ENCODE measurements at regions not wholly inside any gene's neighbourhood (a gene's known extent, or its start where the extent isn't known, plus 50 kb on each side); places are given as distances from the start of the nearest gene placed in this dataset.

GRCh38 chr5:25892211-25892610, 1146.2 kb downstream of the CDH9 start:
- no peak overlapping the region for H3K27ac ChIP-seq (ENCODE audit: low read depth, low read length)
- H3K9me2 ChIP-seq (replicated peaks; ENCODE audit: control insufficient read depth, low read length), result no peaks in the 10 kb centered on the region
- no peaks in the 10 kb centered on the region for H3K4me1 ChIP-seq (ENCODE audit: control insufficient read depth, low read length)
- H3K36me3 ChIP-seq (ENCODE audit: control insufficient read depth, low read length), result no peaks in the 10 kb centered on the region
- no peak overlapping the region for H3K4me2 ChIP-seq (ENCODE audit: low read length)
- no peak for TF ChIP-seq EZH2phosphoT487 (IDR thresholded peaks at IDR 0.05; ENCODE audit: borderline replicate concordance, low read length)
- TF ChIP-seq CTCF (IDR thresholded peaks at IDR 0.05; ENCODE audit: low read depth, low read length, poor library complexity, severe bottlenecking), result no peak
- H4K20me1 ChIP-seq (ENCODE audit: control insufficient read depth, insufficient read depth, low read depth, low read length), result no peaks in the 10 kb centered on the region
- H3F3A ChIP-seq (ENCODE audit: control insufficient read depth, insufficient read depth), result no peaks in the 10 kb centered on the region
- no peak overlapping the region for H3K4me3 ChIP-seq (ENCODE audit: low read length)
- no peaks in the 10 kb centered on the region for H3K27me3 ChIP-seq (ENCODE audit: control insufficient read depth, low read length)
- no peaks in the 10 kb centered on the region for H3K79me2 ChIP-seq (ENCODE audit: control insufficient read depth, low read length)
- no peaks in the 10 kb centered on the region; the same call in 1 of the 2 replicates for H3K9me3 ChIP-seq (ENCODE audit: control insufficient read depth, insufficient read depth, low read length)

- Histone ChIP-seq H3K4me2 (ENCODE audit: low read length) (no peak overlapping the region), H3K4me1 (ENCODE audit: control insufficient read depth, low read length) (no peaks in the 10 kb centered on the region), H3K9me3 (ENCODE audit: control insufficient read depth, insufficient read depth, low read length) (no peaks in the 10 kb centered on the region; the same call in 1 of the 2 replicates), H3K4me3 (ENCODE audit: low read length) (no peak overlapping the region), H4K20me1 (ENCODE audit: control insufficient read depth, insufficient read depth, low read depth, low read length) (no peaks in the 10 kb centered on the region), H3K36me3 (ENCODE audit: control insufficient read depth, low read length) (no peaks in the 10 kb centered on the region), H3F3A (ENCODE audit: control insufficient read depth, insufficient read depth) (no peaks in the 10 kb centered on the region), H3K27me3 (ENCODE audit: control insufficient read depth, low read length) (no peaks in the 10 kb centered on the region), H3K9me2 (replicated peaks; ENCODE audit: control insufficient read depth, low read length) (no peaks in the 10 kb centered on the region), H3K79me2 (ENCODE audit: control insufficient read depth, low read length) (no peaks in the 10 kb centered on the region), H3K27ac (ENCODE audit: low read depth, low read length) (no peak overlapping the region)
- TF ChIP-seq CTCF (IDR thresholded peaks at IDR 0.05; ENCODE audit: low read depth, low read length, poor library complexity, severe bottlenecking) (no peak), EZH2phosphoT487 (IDR thresholded peaks at IDR 0.05; ENCODE audit: borderline replicate concordance, low read length) (no peak)
Observed at GRCh38 chr5:25891691-25892090, 1146.7 kb downstream of the CDH9 start.

GRCh38 chr5:25881318-25882036, 1156.9 kb downstream of the CDH9 start:
- no peaks in the 10 kb centered on the region for H3F3A ChIP-seq (ENCODE audit: control insufficient read depth, insufficient read depth)
- H3K9me2 ChIP-seq (replicated peaks; ENCODE audit: control insufficient read depth, low read length), result no peaks in the 10 kb centered on the region
- H3K4me3 ChIP-seq (ENCODE audit: low read length), result no peak overlapping the region
- no peaks in the 10 kb centered on the region for H4K20me1 ChIP-seq (ENCODE audit: control insufficient read depth, insufficient read depth, low read depth, low read length)
- no peak overlapping the region for H3K4me2 ChIP-seq (ENCODE audit: low read length)
- no peaks in the 10 kb centered on the region for H3K9me3 ChIP-seq (ENCODE audit: control insufficient read depth, insufficient read depth, low read length)
- H3K27me3 ChIP-seq (ENCODE audit: control insufficient read depth, low read length), result no peaks in the 10 kb centered on the region
- H3K4me1 ChIP-seq (ENCODE audit: control insufficient read depth, low read length), result no peaks in the 10 kb centered on the region
- no peaks in the 10 kb centered on the region for H3K79me2 ChIP-seq (ENCODE audit: control insufficient read depth, low read length)
- H3K27ac ChIP-seq (ENCODE audit: low read depth, low read length), result no peak overlapping the region
- TF ChIP-seq CTCF (IDR thresholded peaks at IDR 0.05; ENCODE audit: low read depth, low read length, poor library complexity, severe bottlenecking), result no peak
- no peak for TF ChIP-seq EZH2phosphoT487 (IDR thresholded peaks at IDR 0.05; ENCODE audit: borderline replicate concordance, low read length)
- H3K36me3 ChIP-seq (ENCODE audit: control insufficient read depth, low read length), result no peaks in the 10 kb centered on the region

Measured in DOHH2 (cell line).